ENCODE measurements at regions not wholly inside any gene's neighbourhood (a gene's known extent, or its start where the extent isn't known, plus 50 kb on each side); places are given as distances from the start of the nearest gene placed in this dataset.
"Not testable (repeated sequence)": the region's sequence is repeated elsewhere in the genome, so short reads cannot be mapped to it uniquely, and the experiment has no call there.

DNA sequence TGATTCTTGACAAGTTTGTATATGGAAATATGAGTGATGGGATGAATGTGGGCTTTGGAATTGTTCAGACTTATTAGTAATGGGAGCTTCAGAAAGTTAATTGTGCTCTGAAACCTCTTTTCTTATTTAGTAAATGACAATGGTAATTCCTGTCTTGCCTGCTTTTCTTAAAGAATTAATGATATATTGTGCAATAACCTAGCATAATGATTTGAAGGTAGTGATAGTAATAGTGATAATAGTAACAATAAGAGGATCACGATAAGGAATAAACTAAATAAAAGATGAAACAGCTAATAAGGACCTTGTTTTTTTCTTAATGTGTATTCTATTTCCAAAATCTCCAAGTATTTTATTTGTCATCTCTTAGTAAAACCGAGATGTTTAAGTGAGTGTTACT is 245.0 kb upstream of the CPHXL start:
- DNase-seq (ENCODE audit: low read depth in 3 of 3, low spot score in 2 of 3) = no peak

DNA sequence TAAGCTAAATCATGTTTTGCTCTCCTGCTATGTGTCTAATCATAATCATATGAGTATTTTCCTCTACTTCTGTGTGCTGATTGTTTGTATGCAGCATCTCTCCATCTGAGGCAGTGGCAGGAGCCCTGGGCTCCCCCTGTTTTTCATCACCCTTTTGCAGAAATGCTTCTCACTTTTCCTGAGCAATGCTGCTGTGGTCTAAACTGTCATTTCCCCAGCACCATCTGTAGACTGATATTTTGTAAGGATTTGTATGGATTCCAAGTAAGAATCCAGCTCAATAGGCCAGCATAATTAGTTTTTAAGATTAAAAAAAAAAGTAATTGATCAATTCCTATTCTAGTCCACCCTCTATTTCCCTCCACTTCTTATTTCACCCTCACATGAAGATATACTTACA is 257.0 kb upstream of the CPHXL start:
- no peak for DNase-seq (ENCODE audit: low read depth in 3 of 3, low spot score in 2 of 3)

DNA sequence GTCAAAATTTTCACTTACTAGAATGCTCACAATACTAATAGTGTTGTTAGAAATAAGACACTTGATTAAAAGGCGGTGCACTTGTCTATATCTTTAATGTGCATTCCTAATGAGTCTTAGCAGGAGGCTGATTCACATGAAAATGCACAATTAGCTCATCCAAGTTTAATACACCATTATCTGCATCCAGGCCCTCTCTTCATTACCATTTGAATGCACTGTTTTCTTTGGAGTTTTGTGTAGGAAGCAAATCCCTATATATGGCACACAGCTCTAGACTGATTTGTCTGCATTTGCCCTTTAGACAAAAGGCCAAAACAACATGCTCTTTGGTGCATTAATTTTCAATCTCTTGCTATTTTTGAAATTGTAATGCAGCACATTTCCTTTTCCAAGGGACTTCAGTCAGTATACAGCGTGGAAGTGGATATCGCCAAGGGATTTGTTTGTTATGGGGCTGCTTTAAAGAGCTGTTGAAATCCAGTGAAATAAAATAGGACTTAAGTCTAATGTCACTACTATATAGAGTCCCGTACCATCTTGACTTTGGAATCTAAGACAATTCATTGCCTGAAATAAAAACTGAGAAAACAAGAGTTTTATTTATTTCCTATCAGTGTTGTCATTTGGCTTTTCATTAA is 257.6 kb upstream of the CPHXL start:
- no peak for DNase-seq (ENCODE audit: low read depth in 3 of 3, low spot score in 2 of 3)

DNA sequence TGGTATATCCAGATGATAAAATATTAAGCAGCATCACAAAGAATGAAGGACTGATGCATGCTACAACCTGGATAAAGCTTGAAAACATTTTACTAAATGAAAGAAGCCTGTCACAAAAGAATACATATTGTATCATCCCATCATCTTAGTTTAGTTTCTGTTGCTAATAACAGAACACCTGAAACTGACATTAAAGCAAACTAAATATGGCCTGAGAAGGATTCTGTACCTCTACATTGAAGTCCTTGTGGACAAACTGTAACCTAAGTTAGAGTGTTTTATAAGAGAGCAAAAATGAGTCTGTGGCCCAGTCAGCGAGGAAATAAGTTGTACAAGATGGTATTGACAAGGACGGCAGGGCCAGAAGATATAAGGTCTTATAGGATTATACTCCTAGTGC is 261.0 kb upstream of the CPHXL start:
- DNase-seq (ENCODE audit: low read depth in 3 of 3, low spot score in 2 of 3) = no peak

DNA sequence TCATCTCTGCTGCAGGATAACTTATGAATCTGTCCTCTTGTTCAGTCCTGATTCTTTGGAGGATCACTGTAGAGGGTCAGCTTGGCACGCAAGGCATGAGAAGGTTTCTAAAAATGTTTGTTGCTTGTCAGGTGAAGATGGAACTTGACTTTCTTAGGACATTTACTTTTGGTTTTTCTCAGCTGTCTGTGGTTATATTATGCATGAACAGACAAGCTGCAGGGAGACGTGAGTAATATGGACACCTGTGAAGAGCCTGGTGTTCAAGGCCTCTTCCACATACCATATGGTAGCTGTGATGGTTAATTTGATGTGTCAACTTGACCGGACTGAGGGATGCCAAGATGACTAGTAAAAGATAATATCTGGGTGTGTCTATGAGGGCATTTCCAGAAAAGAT is 270.2 kb upstream of the CPHXL start:
- no peak for DNase-seq (ENCODE audit: low read depth in 3 of 3, low spot score in 2 of 3)

DNA sequence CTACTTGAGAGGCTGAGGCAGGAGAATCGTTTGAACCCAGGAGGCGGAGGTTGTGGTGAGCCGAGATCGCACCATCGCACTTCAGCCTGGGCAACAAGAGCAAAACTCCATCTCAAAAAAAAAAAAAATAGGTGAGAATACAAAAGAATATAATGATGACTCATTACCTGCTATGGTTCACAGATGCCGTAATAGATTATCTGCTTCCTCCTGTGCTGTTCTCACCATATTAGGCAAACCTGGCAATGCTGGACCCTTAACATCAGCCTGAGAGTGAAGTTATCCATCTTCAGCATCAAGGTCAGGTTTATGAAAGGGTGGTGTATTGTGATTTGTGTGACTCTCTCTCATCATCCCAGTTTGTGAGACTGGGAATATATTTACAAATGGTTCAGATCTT is 271.3 kb upstream of the CPHXL start:
- no peak for DNase-seq (ENCODE audit: low read depth in 3 of 3, low spot score in 2 of 3)

DNA sequence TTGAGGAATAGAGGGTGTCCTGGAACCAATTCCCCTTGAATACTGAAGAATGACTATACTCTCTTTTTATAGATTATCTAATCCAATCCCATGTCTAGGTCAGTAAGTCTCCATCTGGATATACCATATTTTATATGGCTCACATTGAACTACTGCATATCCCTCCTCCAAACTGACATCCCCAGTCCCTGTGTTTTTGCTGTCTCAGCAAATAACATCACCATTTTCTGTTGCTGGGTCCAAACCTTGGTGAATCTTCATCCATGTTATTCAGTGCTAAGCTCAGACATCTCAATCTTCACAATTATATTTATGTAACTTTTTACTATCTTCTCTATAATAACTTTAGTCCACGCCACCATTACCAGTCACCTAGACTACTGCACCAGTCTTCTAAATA is 269.6 kb upstream of the CNTNAP4 start:
- DNase-seq (ENCODE audit: low read depth in 3 of 3, low spot score in 2 of 3) = no peak

DNA sequence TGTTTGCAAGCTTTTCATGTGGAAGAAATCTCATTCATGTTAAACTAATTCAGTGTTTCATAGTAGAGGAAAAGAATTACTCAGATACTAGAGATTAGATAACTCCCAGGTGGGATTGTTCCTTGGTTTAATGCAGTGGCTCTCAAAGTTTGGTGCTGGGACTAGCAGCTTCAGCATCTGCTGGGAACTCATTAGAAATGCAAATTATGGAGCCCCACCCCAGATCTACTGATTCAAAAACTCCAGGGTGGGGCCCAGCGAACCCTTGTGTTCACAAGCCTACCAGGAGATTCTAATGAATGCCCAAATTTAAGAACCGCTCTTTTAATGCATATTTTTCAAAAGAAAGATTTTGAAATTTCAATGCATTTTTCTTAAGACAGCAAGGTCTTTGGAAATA is 253.4 kb upstream of the CNTNAP4 start:
- DNase-seq (ENCODE audit: low read depth in 3 of 3, low spot score in 2 of 3) = no peak

DNA sequence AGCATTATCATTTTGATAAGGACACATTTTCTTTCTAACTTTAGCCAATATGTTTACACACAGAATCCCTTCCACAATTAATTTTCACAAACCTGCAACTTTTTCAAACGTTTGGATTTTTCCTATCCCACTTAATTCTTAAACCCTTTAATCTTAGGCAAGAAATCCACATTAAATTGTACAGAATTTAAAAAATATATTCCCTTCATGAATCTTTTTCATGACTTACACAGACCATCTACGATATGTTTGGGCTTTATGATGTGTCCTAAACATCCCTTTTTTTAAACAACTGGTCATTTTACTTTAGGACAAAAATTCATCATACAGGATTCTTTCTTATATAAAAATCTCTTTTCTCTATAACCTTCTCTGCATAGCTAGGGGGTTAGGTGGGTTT is 241.5 kb upstream of the CNTNAP4 start:
- DNase-seq (ENCODE audit: low read depth in 3 of 3, low spot score in 2 of 3) = no peak

DNA sequence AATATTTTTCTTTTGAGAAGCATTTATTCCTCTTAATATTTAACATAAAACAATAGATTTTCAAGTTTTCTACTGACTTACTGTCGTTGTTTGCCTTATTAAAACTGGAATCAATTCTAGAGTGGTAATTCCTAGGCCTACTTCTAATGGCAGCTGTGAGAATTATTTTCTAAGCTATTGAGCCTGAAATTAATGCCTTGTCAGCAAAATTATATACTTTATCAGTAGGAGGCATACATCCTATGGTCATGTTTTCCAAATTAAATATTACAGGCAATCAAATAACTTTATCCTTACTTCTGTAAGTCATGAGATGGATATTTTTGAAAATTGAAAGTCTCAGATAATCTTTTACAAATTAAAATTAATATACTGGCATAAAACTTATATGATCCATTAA is 239.1 kb upstream of the CNTNAP4 start:
- DNase-seq (ENCODE audit: low read depth in 3 of 3, low spot score in 2 of 3) = no peak

DNA sequence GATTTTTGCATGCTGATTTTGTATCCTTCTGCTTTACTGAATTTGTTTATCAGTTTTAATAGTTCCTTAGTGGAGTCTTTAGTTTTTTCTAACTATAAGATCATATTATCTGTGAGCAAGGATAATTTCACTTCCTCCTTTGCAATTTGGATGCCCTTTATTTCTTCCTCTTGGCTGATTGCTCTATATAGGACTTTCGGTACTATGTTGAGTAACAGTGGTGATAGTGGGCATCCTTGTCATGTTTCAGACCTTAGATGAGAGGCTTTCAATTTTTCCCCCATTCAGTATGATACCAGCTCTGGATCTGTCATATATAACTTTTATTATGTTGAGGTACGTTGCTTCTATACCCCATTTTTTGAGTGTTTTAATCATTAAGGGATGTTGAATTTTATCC is 224.5 kb upstream of the CNTNAP4 start:
- DNase-seq (ENCODE audit: low read depth in 3 of 3, low spot score in 2 of 3) = no peak

DNA sequence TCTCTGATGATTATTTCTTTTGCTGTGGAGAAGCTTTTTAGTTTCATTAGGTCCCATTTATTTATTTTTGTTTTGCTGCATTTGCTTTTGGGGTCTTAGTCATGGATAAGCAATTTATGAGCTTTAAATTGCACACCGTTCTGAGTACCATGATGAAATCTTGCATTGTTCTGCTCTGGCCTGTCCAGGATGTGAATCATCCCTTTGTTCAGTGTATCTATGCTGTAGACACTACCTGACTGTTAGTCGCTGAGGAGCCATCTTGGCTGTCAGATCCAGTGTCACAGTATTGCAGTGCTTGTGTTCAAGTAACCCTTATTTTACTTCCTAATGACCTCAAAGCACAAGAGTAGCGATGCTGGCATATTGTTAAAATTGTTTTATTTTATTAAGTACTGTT is 218.0 kb upstream of the CNTNAP4 start:
- DNase-seq (ENCODE audit: low read depth in 3 of 3, low spot score in 2 of 3) = no peak

DNA sequence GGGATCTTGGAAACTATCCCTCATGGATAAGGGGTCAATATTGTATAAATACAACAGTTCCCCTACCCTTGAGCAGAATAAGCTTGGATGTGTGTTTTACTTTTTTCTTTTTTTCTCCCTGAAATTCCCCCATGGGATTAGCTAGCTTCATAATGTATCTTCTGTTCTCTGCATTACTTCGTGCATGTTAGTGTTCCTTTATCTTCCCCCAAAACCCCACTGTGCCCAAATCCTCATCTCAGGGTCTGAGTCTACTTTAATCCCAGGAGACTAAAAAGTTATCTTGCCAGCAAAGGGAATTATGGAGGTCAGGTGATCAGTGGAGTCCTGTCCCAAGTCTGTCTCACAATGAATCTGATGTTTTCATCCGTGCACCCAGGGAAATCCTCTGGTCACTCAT is 217.5 kb upstream of the CNTNAP4 start:
- no peak for DNase-seq (ENCODE audit: low read depth in 3 of 3, low spot score in 2 of 3)

DNA sequence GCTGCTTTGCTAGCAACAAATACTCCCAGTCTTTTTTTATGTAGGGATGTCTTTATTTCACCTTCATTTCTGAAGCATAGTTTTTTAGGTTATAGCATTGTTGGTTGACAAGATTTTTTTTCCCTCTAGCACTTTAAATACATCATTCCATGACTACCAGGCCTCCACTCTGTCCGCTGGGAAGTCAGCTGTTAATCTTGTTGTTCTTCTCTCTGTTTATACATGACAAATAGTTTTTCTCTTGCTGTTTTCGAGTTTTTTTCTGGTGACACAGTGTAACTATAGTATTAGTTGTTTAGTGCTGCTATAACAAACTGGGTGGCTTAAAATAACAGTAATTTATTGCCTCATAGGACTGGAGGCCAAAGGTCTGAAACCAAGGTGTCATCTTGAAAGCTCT is 205.5 kb upstream of the CNTNAP4 start:
- no peak for DNase-seq (ENCODE audit: low read depth in 3 of 3, low spot score in 2 of 3)

DNA sequence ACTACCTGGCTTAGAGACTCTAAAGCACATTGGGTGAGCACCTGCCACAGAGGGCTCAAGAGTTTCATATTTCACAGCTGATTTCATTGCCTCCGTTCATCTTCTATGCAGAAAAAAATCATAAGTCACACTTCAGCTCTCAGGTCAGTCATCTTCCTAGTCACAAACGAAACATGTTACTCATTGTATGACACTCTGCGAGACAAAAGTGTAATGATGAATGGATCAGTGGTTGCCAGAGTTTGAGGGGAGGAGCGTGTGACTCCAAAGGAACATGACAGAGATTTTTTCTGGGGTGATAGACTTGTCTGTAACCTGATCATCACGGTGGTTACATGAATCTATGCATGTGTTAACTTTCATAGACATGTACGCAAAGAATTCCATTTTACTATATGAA is 195.2 kb upstream of the CNTNAP4 start:
- DNase-seq (ENCODE audit: low read depth in 3 of 3, low spot score in 2 of 3) = no peak

DNA sequence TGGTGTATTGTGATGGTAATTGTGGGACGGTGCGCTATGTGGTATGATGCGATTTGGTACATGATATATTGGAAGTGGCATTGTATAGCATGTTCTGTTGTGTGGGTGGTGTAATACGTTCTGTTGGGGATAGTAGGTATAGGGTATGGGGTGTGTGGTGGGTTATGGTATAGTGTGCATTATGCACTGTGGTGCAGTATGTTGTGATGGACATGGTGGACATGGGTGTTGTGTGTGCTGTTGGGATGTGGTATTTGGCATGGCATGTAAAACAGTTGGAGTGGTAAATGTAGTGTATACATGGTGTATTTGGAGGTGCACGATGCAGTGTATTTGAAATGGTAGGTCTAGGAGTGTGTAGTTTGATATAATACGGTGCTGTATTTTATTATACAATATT is 170.6 kb upstream of the CNTNAP4 start:
- no peak for DNase-seq (ENCODE audit: low read depth in 3 of 3, low spot score in 2 of 3)

DNA sequence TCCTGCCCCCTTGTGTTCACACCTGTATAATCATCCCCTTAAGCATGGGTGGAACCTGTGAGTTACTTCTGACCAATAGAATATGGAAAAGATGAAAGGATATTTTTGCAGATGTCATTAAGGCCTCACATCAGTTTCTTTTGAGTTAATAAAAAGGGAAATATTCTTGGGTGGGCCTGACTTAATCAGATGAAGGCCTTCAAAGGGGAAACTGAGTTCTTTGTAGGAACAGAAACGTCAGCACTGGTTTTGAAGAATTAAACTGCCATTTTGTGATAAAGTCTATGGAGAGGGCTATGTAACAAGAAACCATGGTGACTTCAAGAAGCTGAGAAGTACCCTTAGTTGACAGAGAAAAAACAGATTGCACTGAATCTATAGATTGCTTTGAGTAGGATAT is 168.7 kb upstream of the CNTNAP4 start:
- DNase-seq (ENCODE audit: low read depth in 3 of 3, low spot score in 2 of 3) = no peak

DNA sequence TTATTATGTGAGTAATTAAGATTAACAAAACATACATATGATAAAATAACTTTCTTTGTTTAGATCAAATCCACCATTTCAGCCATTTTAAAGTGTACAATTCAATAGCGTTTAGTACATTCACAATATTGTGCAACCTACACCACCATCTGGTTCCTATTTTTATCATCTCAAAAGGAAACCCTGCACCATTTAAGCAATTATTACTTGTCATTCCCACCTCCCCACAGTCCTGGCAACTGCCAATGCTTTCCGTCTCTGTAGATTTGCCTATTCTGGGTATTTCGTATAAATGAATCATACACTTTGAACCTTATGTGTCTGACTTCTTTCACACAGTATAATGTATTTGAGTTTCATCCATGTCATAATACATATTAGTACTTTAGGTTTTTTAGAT is 162.5 kb upstream of the CNTNAP4 start:
- no peak for DNase-seq (ENCODE audit: low read depth in 3 of 3, low spot score in 2 of 3)

DNA sequence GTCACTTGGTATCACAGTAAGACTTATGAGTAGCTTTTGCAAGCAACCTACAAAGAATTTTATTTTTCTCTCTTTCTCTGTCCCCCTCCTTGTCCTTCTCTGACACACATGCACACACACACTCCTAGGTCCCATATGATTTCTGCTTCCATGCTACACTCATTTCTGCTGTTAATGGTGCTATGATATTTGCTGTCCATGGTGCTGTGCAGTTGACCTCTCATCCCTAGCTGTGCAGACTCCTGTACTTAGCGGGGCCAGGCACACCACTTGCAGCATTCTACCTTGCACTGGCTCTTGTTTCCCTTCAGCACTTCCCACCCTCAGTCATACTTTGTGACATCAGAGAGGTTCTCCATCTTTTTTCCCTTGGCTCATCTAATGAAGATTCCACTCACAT is 158.9 kb upstream of the CNTNAP4 start:
- DNase-seq (ENCODE audit: low read depth in 3 of 3, low spot score in 2 of 3) = no peak

DNA sequence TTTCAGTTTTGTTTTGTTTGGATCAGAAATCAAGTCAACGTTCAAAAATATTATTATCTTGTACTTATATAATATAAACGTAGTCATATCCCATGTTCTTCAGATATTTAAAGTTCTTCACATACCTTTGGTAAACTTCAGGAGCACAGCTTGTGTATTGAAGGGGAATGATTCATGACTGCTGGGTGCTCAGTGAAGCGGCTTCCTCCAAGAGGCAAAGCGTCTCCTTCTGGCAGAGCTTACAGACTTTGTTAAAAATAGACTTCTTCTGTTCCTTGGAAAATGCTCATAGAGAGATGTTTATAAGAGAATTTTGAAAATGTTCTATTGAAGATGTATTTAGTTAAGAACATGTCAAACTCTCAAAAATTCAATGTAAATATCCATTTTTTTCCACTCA is 155.6 kb upstream of the CNTNAP4 start:
- DNase-seq (ENCODE audit: low read depth in 3 of 3, low spot score in 2 of 3) = no peak

DNA sequence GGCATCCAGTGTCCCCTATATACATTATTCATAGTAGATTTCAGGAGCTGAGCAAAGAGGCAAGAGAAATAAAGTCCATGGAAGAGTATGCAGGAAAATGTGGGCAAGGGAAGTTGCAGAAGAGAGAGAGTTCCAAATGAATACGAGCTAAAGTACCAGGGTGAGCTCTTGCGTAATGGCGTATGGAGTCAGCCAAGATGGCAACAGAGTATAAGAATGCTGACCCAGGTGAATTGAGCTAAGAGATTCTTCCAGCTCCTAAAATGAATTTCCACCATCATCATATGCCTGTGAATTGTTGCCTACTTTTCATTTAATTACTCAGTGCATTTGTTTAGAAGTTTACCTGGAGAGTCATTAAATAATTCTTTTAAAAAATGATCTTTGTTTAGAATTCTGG is 153.2 kb upstream of the CNTNAP4 start:
- no peak for DNase-seq (ENCODE audit: low read depth in 3 of 3, low spot score in 2 of 3)

DNA sequence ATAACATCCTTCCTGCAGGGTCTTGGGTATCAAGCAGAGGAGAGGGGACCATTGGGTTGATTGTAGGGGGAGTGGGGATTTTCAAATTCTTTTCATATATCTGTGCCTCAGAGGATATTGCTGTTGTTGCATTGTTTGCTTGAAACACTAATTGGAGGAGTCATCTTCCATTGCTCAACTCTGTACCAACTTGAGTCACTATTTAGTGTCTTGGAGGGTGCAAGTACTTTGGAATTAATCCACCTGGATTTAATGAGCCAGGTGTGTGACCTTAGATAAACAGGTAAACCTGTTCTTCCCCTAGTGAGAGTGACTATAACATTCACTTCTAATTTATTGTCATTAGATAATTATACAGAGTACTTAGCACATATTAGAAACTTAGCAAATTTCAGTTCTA is 151.3 kb upstream of the CNTNAP4 start:
- DNase-seq (ENCODE audit: low read depth in 3 of 3, low spot score in 2 of 3) = no peak

DNA sequence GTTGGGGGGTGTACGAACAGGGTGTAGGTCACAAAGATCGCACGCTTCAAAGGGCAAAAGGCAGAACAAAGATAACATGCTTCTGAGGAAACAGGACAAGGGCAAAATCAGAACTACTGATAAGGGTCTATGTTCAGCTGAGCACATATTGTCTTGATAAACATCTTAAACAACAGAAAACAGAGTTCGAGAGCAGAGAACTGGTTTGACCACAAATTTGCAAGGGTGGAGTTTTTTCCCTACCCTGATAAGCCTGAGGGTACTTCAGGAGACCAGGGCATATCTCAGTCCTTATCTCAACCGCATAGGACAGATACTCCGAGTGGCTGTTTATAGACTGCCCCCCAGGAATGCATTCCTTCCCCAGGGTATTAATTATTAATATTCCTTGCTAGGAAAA is 139.1 kb upstream of the CNTNAP4 start:
- DNase-seq (ENCODE audit: low read depth in 3 of 3, low spot score in 2 of 3) = not testable (repeated sequence)

DNA sequence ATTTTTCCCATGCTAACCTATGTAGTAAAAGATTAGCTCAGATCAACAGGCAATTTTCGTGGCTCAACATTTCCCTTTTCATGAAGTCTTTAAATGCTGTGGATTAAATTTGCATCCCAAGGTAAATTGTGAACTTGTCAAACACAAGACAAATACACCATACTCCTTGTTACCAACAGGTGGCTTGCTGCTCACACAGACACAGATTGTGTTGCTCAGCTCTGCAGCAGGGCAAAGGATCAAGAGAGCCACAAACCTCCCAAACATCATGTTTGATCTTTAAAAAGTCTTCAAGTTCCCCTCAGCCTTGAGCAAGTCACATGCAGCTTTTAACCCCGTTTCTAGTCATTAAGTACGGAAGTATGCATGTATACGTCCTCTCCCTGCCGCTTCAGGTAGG is 119.6 kb upstream of the CNTNAP4 start:
- no peak for DNase-seq (ENCODE audit: low read depth in 3 of 3, low spot score in 2 of 3)
